Endothelial cell of umbilical vein (primary cell): ENCODE measurements at regions not wholly inside any gene's neighbourhood (a gene's known extent, or its start where the extent isn't known, plus 50 kb on each side); places are given as distances from the start of the nearest gene placed in this dataset.

Experiments
- BruUV-seq: library from RNA; stranded (reverse); fragments of 400-500 nt; replicated peaks from 2 replicates; lab custom pipeline; 2021; lab: Mats Ljungman, UMichigan
- CTCF ChIA-PET: fragments of 300-600, 350-600 bp; sonication (Branson Sonifier 250); formaldehyde crosslinking; loops from one replicate; lab custom pipeline; 2021; ENCODE audit warnings: antibody characterized with exemption, inconsistent platforms; lab: Charles Lee
- POLR2A ChIA-PET: fragments of 300-600, 350-600 bp; sonication (Branson Sonifier 250); formaldehyde crosslinking; loops from one replicate; lab custom pipeline; 2021; ENCODE audit warnings: antibody characterized with exemption, inconsistent platforms; lab: Charles Lee
- DNase-seq: peaks from one replicate; pipeline ENCODE4 v3.0.0-alpha.2; 2011; ENCODE audit warnings: low read depth, low spot score
- FAIRE-seq: peaks from 2 replicates; lab custom pipeline; 2011; peaks lifted over from hg19 to GRCh38; lab: Jason Lieb, UNC
- H2AFZ ChIP-seq: 2 replicates; pipeline ENCODE4 v1.6.0; 2012; ENCODE audit warnings: low read depth, low read length, control low read depth, inconsistent platforms
- H3K27ac ChIP-seq: 2 replicates; pipeline ENCODE4 v1.5.1; 2011; ENCODE audit warnings: low read depth, mild to moderate bottlenecking, control low read depth, low read length, moderate library complexity; ENCODE audit not compliant: insufficient read depth
- H3K27me3 ChIP-seq, 2 experiments: 2 replicates each; pipeline versions ENCODE4 v1.6.0 to v1.6.1; 2011; ENCODE audit warnings: low read length in 2 of 2, mixed read lengths in 1 of 2; ENCODE audit not compliant: control insufficient read depth in 2 of 2, insufficient read depth in 2 of 2
- H3K36me3 ChIP-seq, 2 experiments: 2 replicates in 1 of 2; 3 replicates in 1 of 2; pipeline ENCODE4 v1.5.1; 2011; ENCODE audit warnings: low read length in 2 of 2, mild to moderate bottlenecking in 1 of 2, moderate library complexity in 1 of 2; ENCODE audit not compliant: control insufficient read depth in 2 of 2, insufficient read depth in 2 of 2; ENCODE audit errors: extremely low read depth in 1 of 2
- H3K4me1 ChIP-seq: 3 replicates; pipeline ENCODE4 v1.5.1; 2011; ENCODE audit warnings: mild to moderate bottlenecking, low read length; ENCODE audit not compliant: control insufficient read depth, insufficient read depth; ENCODE audit errors: extremely low read depth
- H3K4me2 ChIP-seq: 2 replicates; pipeline ENCODE4 v1.6.1; 2011; ENCODE audit warnings: low read length, control low read depth, mixed read lengths; ENCODE audit not compliant: insufficient read depth
- H3K4me3 ChIP-seq, 3 experiments: fragments of 200-600 bp in 1 of 3; sonication (generic), shearing (Covaris generic) in 1 of 3; replicated peaks in 1 of 3; 2 replicates each; pipeline ENCODE4 v1.5.1; 2011 to 2016; ENCODE audit warnings: control low read depth in 3 of 3, low read length in 3 of 3, mild to moderate bottlenecking in 2 of 3, inconsistent platforms in 1 of 3, low read depth in 1 of 3, moderate library complexity in 1 of 3; ENCODE audit not compliant: insufficient read depth in 1 of 3
- H3K79me2 ChIP-seq: 2 replicates; pipeline ENCODE4 v1.6.0; 2012; ENCODE audit warnings: low read length, inconsistent platforms; ENCODE audit not compliant: control insufficient read depth, insufficient read depth
- H3K9ac ChIP-seq: replicated peaks from 2 replicates; pipeline ENCODE3; 2011; ENCODE audit warnings: low read length, control low read depth; ENCODE audit not compliant: insufficient read depth; ENCODE audit errors: extremely low read depth
- H3K9me1 ChIP-seq: replicated peaks from 3 replicates; pipeline ENCODE4 v1.6.0; 2011; ENCODE audit warnings: mild to moderate bottlenecking, low read length; ENCODE audit not compliant: control insufficient read depth, insufficient read depth; ENCODE audit errors: extremely low read depth
- H3K9me3 ChIP-seq: replicated peaks from 2 replicates; pipeline ENCODE4 v1.5.1; 2012; ENCODE audit warnings: low read length, inconsistent platforms; ENCODE audit not compliant: control insufficient read depth, insufficient read depth
- H4K20me1 ChIP-seq: replicated peaks from 2 replicates; pipeline ENCODE3; 2011; ENCODE audit warnings: mild to moderate bottlenecking, low read length; ENCODE audit not compliant: control insufficient read depth, insufficient read depth; ENCODE audit errors: extremely low read depth
- CTCF ChIP-seq, 2 donors: IDR thresholded peaks; 1 replicate in 1 of 2; 2 replicates in 1 of 2; pipeline ENCODE4 v1.5.1; 2011; ENCODE audit warnings: low read length in 2 of 2, mild to moderate bottlenecking in 2 of 2, moderate library complexity in 2 of 2, control low read depth in 1 of 2, inconsistent platforms in 1 of 2, low read depth in 1 of 2; ENCODE audit not compliant: insufficient read depth in 1 of 2; ENCODE audit errors: extremely low read depth in 1 of 2
- EZH2 ChIP-seq: IDR thresholded peaks from 2 replicates; pipeline ENCODE4 v1.6.1; 2012; ENCODE audit warnings: borderline replicate concordance, low read depth, mild to moderate bottlenecking, moderate library complexity, low read length, inconsistent platforms; ENCODE audit not compliant: severe bottlenecking
- GATA2 ChIP-seq: IDR thresholded peaks from 2 replicates; pipeline ENCODE4 v1.7.0; 2011; ENCODE audit warnings: low read depth, mild to moderate bottlenecking, moderate library complexity, mixed read lengths, low read length; ENCODE audit not compliant: insufficient read length, insufficient read depth
- JUN ChIP-seq: IDR thresholded peaks from 2 replicates; pipeline ENCODE4 v1.6.1; 2011; ENCODE audit warnings: borderline replicate concordance, low read depth; ENCODE audit not compliant: insufficient read length, insufficient read depth
- MAX ChIP-seq: IDR thresholded peaks from 2 replicates; pipeline ENCODE4 v1.6.1; 2011; ENCODE audit not compliant: insufficient read depth, insufficient read length
- MYC ChIP-seq: IDR thresholded peaks from one replicate; pipeline ENCODE4 v1.6.1; 2011; ENCODE audit warnings: mild to moderate bottlenecking, low read depth, low read length
- POLR2A ChIP-seq: IDR thresholded peaks from 2 replicates; pipeline ENCODE4 v1.6.1; 2012; ENCODE audit warnings: low read depth, mild to moderate bottlenecking, control low read depth, low read length
- POLR2AphosphoS5 ChIP-seq: IDR thresholded peaks from 2 replicates; pipeline ENCODE4 v1.6.1; 2012; ENCODE audit warnings: low read depth, mild to moderate bottlenecking, control low read depth, low read length, moderate library complexity; ENCODE audit not compliant: insufficient read depth
- dilution Hi-C: fragments of 300-500 bp; cut with MboI; formaldehyde crosslinking; loops from one replicate; pipeline ENCODE4 v1.15.0; 2019; ENCODE audit warnings: low sequenced_read_pairs; ENCODE audit not compliant: extremely low pct_ligation_motif_present
- intact Hi-C: fragments of 100-400 bp; cut with micrococcal nuclease; formaldehyde crosslinking; loops from one replicate; pipeline ENCODE4 v1.10.0; 2022

- dilution Hi-C loops = no loop called here
- H4K20me1 ChIP-seq = no peaks in the 10 kb centered on the region
- H3K4me3 ChIP-seq = no peak overlapping the region
- no peaks in the 10 kb centered on the region for H3K36me3 ChIP-seq
- no peak overlapping the region for H3K4me2 ChIP-seq
- BruUV-seq = no TSS peak
- no peaks in the 10 kb centered on the region for H3K9me1 ChIP-seq
- H3K9me3 ChIP-seq = peaks cover 7% of the 10 kb centered on the region
- no peaks in the 10 kb centered on the region for H3K79me2 ChIP-seq
- no peak overlapping the region for H3K9ac ChIP-seq
- ChIA-PET POLR2A (no interaction called here), CTCF (no interaction called here)
- intact Hi-C loops = no loop called here
- no peak overlapping the region for H2AFZ ChIP-seq
- FAIRE-seq = no peak
- TF ChIP-seq EZH2 = no peak
- TF ChIP-seq MAX = no peak
- TF ChIP-seq POLR2AphosphoS5 = no peak
- TF ChIP-seq POLR2A = no peak
- no peak for TF ChIP-seq CTCF (IDR thresholded peaks at IDR 0.05; ENCODE audit: extremely low read depth in 1 of 2, insufficient read depth in 1 of 2, low read depth in 1 of 2, low read length in 2 of 2)
- no peak for TF ChIP-seq JUN
- TF ChIP-seq GATA2 = no peak
- no peak for TF ChIP-seq MYC
- H3K27me3 ChIP-seq = no peaks in the 10 kb centered on the region
- DNase-seq = no peak
- no peak overlapping the region for H3K27ac ChIP-seq
- no peaks in the 10 kb centered on the region for H3K4me1 ChIP-seq
Observed at GRCh38 chr21:40924641-40925040, 77.7 kb upstream of the DSCAM start.
